SK-N-MC (cell line): ENCODE measurements at regions not wholly inside any gene's neighbourhood (a gene's known extent, or its start where the extent isn't known, plus 50 kb on each side); places are given as distances from the start of the nearest gene placed in this dataset.
A peak's percentile ranks its signal among the peaks of the same experiment; 100 is the strongest.

ENCODE experiments used
- DNase-seq: peaks from one replicate; pipeline ENCODE4 v3.0.0-alpha.2; 2011; ENCODE audit warnings: low read depth, low spot score
- H3K27ac ChIP-seq: fragments of 200-600 bp; sonication (generic); 2 replicates; pipeline ENCODE4 v1.5.1; 2016; ENCODE audit warnings: mixed run types
- H3K36me3 ChIP-seq: fragments of 200-600 bp; sonication (generic); 2 replicates; pipeline ENCODE4 v1.6.1; 2017; ENCODE audit warnings: antibody characterized with exemption, low read length, mixed read lengths; ENCODE audit not compliant: insufficient read depth
- H3K4me3 ChIP-seq: fragments of 200-600 bp; sonication (generic); 2 replicates; pipeline ENCODE4 v1.5.1; 2016
- H3K9ac ChIP-seq: fragments of 200-600 bp; sonication (generic); 2 replicates; pipeline ENCODE4 v1.8.0; 2017; ENCODE audit warnings: mixed run types, mixed read lengths; ENCODE audit not compliant: insufficient read length
- H3K9me3 ChIP-seq: fragments of 200-600 bp; sonication (generic); 2 replicates; pipeline ENCODE4 v1.6.1; 2017; ENCODE audit warnings: low read depth, mild to moderate bottlenecking, antibody characterized with exemption, low read length, moderate library complexity, mixed read lengths
- EZH2 ChIP-seq: fragments of 200-600 bp; sonication (generic); IDR thresholded peaks from one replicate; pipeline ENCODE4 v1.6.1; 2017; ENCODE audit warnings: antibody characterized with exemption
- FOXP2 ChIP-seq: optimal IDR thresholded peaks from 2 replicates; pipeline ENCODE3; 2011; ENCODE audit warnings: mild to moderate bottlenecking, moderate library complexity; ENCODE audit not compliant: insufficient read depth; ENCODE audit errors: extremely low read length, control extremely low read depth
- POLR2AphosphoS5 ChIP-seq: IDR thresholded peaks from 2 replicates; pipeline ENCODE4 v1.6.1; 2012; ENCODE audit warnings: mild to moderate bottlenecking, low read depth, low read length, borderline replicate concordance

GRCh38 chr3:117181222-117181621, 471.6 kb downstream of the TUSC7 start:
- no peaks in the 10 kb centered on the region for H3K9me3 ChIP-seq
- DNase-seq = no peak
- H3K36me3 ChIP-seq = no peaks in the 10 kb centered on the region
- TF ChIP-seq POLR2AphosphoS5 = no peak
- no peak for TF ChIP-seq EZH2
- H3K27ac ChIP-seq = no peak overlapping the region
- H3K9ac ChIP-seq = no peak overlapping the region
- H3K4me3 ChIP-seq = no peak overlapping the region

DNA sequence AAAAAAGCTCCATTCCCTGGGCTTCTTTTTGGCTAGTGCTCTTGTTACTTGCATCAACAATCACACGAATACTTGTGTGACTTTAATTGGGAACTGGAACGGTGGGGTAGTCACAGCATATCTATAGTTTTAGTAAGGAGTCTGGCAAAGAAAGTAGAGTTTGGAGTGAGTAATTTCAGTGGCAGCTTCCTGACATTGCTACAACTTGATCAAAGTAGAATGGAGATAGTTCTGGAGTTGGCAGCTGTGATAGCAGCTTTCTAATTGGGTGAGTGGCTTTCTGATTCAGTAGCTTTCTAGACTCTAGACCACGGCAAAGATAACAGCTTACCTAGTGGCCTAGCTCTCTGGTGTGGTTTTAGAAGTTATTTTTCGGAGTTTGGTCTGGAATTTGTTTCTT, 475.0 kb downstream of the TUSC7 start:
- no peak for TF ChIP-seq FOXP2
- no peak for TF ChIP-seq POLR2AphosphoS5
- TF ChIP-seq EZH2 = no peak
- H3K9ac ChIP-seq = no peak overlapping the region
- no peaks in the 10 kb centered on the region for H3K36me3 ChIP-seq
- DNase-seq = no peak
- H3K27ac ChIP-seq = no peak overlapping the region
- no peaks in the 10 kb centered on the region for H3K9me3 ChIP-seq
- H3K4me3 ChIP-seq = no peak overlapping the region

GRCh38 chr3:117191245-117191644, 481.7 kb downstream of the TUSC7 start:
- H3K36me3 ChIP-seq = no peaks in the 10 kb centered on the region
- H3K9ac ChIP-seq = no peak overlapping the region
- no peak for DNase-seq
- TF ChIP-seq POLR2AphosphoS5 = no peak
- TF ChIP-seq EZH2 = no peak
- no peak for TF ChIP-seq FOXP2
- no peak overlapping the region for H3K27ac ChIP-seq
- H3K9me3 ChIP-seq = no peaks in the 10 kb centered on the region
- H3K4me3 ChIP-seq = no peak overlapping the region

DNA sequence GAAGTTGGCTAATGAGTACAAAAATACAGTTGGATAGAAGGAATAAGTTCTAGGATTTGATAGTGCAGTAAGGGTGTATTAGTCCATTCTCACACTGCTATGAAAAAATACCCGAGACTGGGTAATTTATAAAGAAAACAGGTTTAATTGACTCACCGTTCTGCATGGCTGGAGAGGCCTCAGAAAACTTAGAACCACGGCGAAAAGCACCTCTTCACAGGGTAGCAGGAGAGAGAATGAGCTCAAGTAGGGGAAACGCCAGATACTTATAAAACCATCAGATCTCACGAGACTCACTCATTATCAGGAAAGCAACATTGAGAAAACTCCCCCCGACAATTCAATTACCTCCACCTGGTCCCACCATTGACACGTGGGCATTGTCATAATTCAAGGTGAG, 483.3 kb downstream of the TUSC7 start:
- H3K4me3 ChIP-seq = no peak overlapping the region
- DNase-seq = no peak
- TF ChIP-seq POLR2AphosphoS5 (no peak), FOXP2 (no peak), EZH2 (no peak)

DNA sequence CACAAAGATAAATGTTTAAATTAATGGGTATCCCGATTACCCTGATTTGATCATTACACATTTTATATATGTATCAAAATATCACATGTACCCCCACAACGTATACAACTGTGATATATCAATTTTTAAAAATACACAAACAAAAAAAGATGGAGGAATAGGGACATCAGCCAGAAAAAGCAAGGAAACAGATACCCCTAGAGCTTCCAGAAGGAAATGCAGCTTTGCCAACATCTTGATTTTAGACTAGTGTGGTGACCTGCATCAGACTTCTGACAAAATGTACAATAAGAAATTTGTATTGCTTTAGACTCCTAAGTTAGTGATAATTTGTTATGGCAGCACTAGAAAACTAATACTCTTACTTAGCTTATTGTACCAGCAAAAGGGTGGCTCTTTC, 483.8 kb downstream of the TUSC7 start:
- TF ChIP-seq POLR2AphosphoS5 (no peak), EZH2 (no peak), FOXP2 (no peak)
- no peak for DNase-seq
- Histone ChIP-seq H3K9ac (no peak overlapping the region), H3K27ac (no peak overlapping the region), H3K9me3 (no peaks in the 10 kb centered on the region), H3K36me3 (no peaks in the 10 kb centered on the region), H3K4me3 (no peak overlapping the region)

More for the DNA sequence above, 483.3 kb downstream of the TUSC7 start:
- no peaks in the 10 kb centered on the region for H3K9me3 ChIP-seq
- H3K27ac ChIP-seq = no peak overlapping the region
- H3K36me3 ChIP-seq = no peaks in the 10 kb centered on the region
- H3K9ac ChIP-seq = no peak overlapping the region

DNA sequence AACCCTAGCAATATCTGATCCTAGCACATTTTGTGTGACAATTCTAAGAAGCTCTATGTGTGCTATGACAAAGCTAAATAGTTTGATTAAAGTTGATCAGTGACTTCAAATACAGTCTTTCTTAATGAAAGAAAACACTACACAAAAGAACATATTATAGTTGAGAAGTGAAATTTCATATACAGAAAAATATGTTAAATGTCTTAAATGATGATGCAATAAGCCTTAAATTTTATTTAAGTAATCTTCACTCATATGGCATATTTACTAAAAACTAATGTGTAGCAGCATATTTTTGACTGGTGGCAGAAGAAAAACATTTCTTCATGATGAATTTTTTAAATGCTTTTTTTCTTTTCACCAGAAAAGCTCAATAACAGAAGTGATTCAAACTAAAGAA, 485.5 kb downstream of the TUSC7 start:
- TF ChIP-seq FOXP2 (no peak), EZH2 (no peak), POLR2AphosphoS5 (no peak)
- Histone ChIP-seq H3K9me3 (no peaks in the 10 kb centered on the region), H3K27ac (peak overlapping the region; percentile 84), H3K36me3 (no peaks in the 10 kb centered on the region), H3K9ac (peak overlapping the region; percentile 49), H3K4me3 (0 out of 2 replicates have a peak overlapping the region, but pooled peaks have one; percentile 20)
- no peak for DNase-seq

- no peak for DNase-seq
- Histone ChIP-seq H3K27ac (peak overlapping the region; percentile 84; the same call in 1 of the 2 replicates), H3K9ac (no peak overlapping the region), H3K9me3 (no peaks in the 10 kb centered on the region), H3K4me3 (no peak overlapping the region), H3K36me3 (no peaks in the 10 kb centered on the region)
- TF ChIP-seq EZH2 (no peak), POLR2AphosphoS5 (no peak)
Observed at GRCh38 chr3:117200962-117201361, 491.4 kb downstream of the TUSC7 start.

- Histone ChIP-seq H3K9ac (no peak overlapping the region), H3K27ac (peak overlapping the region; percentile 84), H3K9me3 (no peaks in the 10 kb centered on the region), H3K4me3 (peak overlapping the region; percentile 51), H3K36me3 (no peaks in the 10 kb centered on the region)
- TF ChIP-seq POLR2AphosphoS5 = no peak
- no peak for TF ChIP-seq EZH2
- no peak for TF ChIP-seq FOXP2
- no peak for DNase-seq
Observed at GRCh38 chr3:117201901-117202774, 492.6 kb downstream of the TUSC7 start.
